ENCODE measurements at regions not wholly inside any gene's neighbourhood (a gene's known extent, or its start where the extent isn't known, plus 50 kb on each side); places are given as distances from the start of the nearest gene placed in this dataset.
A peak's percentile ranks its signal among the peaks of the same experiment; 100 is the strongest.

DNA sequence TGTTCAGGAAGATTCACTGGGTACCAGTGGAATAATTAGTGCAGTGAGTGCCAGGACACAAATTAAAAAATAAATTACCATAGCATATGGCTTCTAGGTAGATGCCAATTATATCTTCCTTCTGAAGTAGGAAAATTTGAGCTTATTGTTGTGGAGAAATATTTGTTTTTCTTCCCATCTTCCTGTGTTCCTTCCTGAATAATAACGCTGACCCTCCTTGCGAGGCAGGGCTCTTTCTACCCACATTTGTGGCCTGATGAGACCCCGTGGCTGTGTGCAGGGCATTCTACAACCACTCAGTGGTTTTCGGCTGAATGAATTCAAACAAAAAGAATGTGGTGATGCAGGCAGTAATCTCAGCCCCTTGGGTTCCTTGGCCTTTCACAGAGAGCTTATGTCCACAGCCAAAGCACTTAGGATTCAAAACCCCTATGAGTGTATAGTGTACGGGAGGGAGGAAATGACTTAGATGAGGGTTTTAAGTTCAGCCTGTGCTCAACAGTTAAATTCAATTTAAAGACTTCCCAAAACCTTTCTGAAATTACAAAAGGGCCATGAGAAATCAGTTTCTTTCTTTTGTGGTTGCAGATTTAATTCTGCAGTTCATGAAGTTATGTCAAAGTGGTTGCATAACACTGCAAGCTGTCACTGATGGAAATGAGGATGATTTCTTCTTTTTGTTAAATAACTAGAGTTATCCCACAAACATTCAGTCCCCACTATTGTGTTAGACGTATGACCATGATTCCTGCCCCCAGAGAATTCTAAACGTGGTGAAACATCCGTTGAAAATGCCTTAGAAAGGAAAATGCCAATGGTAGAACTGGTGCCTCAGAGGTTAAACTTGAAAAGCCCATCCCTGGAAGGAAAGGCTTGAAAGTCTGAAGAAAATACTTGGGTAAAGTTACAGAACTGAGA is 255.3 kb downstream of the FZD1 start:
- DNase-seq (ENCODE audit: low read depth, low spot score) = no peak

DNA sequence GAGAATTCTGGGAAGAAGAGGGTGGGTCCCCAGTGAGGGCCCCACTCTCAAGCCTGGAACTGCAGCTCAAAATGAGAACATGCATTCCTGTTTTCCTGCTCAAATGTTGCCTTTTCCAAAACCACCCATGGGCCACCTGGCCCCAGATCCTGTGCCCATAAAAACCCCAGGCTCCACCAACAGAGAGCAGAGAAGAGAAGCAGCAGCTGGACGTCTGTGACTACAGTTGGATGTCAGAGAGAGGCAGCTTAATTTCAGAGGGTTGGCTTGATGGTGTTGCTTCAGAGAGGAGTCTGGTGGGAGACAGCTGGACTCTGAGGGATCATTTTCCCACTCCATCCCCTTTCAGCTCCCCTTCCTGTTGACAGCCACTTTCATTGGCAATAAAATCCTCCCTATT is 256.4 kb downstream of the FZD1 start:
- no peak for DNase-seq (ENCODE audit: low read depth, low spot score)

DNA sequence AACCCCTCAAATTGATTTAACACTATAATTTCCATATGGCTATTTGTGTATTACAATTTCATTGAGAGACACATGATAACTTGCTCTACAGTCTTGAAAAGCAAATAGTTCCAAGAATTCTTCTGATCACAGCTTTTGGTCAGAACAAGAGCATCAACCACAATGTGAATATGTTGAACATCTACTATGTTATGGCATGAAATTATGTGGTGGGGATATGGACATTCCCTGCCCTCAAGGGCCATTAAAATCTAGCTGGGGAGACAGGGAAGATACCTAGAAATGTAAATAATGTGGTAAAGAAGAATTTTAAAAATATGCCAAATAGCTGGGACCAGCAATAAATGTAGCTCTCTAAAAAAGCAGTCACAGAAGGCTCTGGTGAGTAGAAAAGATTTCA is 262.2 kb downstream of the FZD1 start:
- DNase-seq (ENCODE audit: low read depth, low spot score) = no peak

DNA sequence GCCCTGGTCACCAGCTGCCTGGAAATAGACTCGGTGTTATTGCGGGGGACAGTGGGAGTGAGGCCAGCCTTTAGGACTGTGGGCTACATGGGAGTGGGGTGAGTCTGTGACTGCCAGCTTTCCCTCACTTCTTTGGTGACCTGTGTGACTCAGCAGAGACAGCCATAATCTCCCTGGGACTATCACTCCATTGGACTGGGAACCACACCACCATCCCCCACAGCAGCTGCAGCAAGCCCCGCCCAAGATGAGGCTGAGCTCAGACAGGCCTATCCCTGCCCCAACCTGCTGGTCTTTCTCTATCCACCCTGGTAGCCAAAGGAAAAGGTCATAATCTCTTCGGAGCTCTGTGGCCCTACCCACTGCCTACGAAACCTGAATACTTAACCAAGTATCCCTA is 263.2 kb downstream of the FZD1 start:
- DNase-seq (ENCODE audit: low read depth, low spot score) = peak; percentile 6

DNA sequence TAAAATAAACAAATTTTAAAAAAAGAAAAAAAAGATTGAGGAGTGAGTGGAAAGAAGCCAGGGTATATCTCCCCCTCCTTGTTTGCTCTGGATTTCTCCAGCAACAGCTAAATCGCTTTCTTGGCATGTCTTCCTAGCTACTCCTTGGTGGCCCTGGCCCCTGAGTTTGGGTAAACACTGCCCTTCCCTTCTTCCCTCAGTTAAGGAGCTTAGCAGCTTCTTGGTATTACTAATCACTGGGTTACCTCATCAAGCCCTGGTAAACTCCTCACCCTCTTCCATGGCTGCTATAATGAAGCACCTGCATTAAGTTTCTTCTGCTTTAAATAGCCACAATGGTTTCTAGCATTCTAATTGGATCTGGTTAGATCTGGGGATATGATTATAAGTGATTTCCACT is 269.8 kb downstream of the FZD1 start:
- no peak for DNase-seq (ENCODE audit: low read depth, low spot score)

DNA sequence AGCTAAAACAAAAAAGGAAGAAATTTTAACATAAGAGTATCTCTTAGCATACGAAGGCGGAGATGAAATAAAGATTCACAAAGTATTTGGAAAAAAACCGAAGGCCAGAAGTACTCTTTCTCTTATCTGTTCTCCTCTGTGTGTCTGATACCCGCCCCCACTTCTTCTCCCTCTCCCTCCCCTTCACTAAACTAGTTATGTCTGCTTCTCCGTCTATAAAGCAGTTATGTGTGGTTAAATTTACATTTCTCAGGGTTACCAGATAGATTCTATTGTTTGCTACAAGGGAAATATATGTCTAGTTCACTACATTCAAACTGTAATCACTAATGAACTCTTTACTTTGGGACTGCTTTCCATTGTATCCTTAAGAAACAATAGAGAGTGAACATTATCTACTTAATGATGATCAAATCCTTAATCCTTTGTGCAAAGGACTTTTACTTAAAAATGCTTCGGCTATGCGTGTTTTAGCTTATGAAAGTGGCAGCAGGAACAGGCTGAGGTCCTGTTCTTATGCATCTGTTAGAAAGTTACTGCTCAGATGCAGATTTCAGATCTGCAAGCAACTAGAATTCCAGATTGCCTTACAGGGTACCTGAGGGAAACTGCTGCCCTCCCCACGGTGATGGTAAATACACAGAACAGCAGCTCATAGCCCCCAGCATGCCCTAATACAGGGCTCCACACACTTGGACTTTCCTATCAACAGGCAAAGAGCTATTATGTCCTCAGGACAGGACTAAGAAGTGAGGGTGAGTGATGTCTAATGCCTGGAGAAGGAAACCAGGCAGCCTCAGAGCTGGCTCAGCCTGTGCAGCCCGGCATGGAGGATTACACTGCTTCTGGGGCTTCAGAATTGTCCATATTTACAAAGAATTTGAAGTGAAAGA is 273.3 kb downstream of the FZD1 start:
- DNase-seq (ENCODE audit: low read depth, low spot score) = no peak

DNA sequence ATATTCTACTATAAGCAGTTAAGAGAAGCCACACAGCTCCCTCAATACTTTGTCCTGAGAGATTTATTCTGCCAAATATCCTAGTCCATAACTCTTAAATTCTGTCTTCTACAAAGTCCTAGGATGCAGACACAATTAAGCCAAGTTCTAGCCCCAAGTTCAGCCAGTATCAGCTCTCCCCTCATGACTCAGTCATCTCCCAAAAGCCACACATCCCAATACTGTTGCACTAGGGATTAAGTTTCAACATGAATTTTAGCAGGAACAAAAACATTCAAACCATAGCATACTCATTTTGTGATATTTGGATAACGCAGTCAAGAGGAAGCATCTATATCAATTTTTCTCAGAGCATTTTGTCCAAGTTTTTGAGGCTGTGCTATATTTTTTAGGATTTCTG is 277.4 kb downstream of the FZD1 start:
- DNase-seq (ENCODE audit: low read depth, low spot score) = no peak

DNA sequence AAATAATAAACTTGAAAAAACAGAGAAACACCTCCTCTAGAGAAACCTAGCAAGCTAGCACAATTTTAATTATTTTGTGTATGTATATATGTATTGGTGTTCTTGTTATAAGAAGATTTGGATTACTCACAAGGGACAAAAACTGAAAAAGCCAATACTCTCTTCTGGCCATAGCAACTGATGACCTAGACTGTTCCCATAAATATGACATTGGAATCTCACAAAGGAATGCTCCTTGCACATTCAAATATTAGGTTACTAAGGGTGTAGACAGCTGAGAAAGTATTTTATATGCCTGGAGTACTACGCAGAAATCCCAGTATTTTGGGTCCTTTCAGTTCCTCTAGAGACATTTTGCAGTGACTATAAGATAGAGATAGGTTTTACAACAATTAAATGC is 279.4 kb downstream of the FZD1 start:
- DNase-seq (ENCODE audit: low read depth, low spot score) = no peak

DNA sequence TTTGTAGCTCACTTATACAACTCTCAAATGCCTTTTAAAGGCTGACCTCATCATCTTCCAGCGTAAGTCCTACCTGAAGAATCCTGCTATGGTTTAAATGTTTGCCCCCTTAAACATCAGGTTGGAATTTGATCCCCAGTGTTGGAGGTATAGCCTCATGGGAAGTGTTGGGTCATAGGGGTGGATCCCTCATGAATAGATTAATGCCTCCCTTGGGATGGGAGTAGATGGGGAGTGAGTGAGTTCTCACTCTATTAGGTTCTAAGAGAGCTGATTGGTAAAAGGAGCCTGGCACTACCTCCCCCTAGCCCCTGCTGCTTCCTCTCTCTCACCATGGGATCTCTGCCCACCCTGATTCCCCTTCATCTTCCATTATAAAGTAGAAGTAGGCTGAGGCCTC is 285.6 kb downstream of the FZD1 start:
- DNase-seq (ENCODE audit: low read depth, low spot score) = no peak

DNA sequence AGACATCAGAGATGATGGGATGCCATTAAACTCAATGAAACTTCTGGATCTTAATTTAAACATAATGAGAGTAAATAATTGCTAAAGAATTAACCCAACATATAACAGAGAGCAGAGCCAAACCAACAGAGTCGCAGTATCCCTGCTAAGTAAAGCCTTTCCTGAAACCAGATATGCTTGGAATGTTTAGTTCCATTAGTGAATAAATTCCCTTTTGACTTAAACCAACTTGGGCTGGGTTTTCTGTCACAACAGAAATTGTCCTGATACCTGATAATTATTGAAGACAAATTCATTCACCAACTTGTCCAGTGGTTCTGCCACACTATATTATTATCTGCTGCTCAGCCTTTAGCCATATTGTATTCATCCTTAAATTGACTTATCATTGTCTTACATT is 286.7 kb downstream of the FZD1 start:
- DNase-seq (ENCODE audit: low read depth, low spot score) = no peak

DNA sequence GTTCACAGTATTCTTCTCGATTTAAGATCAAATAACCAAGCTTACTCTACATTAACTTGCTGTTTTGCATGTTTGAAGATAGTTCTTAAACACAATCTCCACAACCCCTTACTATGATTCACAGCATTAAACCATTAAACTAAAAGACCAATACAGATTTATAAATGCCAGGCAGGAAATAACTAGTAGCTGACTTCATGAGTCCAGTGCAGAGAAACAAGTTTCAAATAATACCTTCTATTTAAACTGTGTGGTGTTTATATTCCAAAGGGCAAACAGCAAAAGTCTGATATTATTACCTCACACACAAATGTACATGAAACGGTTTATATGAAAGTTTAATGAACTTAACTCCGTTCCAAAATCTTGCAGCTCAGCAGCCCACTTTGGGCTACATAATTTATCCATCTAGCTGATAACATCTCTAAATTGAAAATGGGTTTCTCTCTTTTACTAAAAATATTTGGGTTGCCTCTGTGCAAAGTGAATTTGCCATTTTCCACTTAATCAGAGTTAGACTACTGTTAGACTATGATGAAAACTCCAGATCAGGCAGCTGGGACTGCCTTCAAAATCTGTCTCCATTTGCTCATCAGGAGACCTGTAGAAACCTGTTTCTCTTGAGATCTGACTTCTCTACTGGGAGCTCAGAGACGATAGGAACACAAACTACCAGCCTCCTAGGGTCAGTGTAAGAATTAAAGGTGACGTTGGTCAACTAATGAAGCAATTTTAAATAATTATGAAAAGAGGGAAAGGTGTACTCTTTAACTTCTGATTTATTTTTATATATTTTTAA is 287.3 kb downstream of the FZD1 start:
- DNase-seq (ENCODE audit: low read depth, low spot score) = no peak

DNA sequence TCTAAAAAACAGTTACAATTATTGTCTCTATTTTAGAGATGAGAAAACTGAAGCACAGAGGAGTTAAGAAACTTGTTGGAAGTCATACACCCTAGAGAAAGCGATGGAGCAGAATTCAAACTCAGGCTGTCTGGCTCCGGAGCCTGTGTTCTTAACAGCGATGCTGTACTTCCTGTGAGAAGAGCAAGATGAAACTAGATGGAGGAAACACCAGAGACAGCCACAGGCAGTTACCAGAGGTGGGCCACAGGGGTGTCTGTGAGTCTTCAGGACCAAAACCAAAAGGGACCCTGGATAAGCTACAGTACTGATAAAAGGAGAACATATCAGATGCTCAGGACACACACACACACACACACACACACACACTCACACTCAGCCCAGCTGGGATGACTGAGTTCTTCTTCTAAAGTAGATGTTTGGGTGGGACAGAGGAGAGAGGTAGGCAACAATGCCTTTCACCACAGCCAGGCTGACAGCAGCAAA is 289.2 kb downstream of the FZD1 start:
- DNase-seq (ENCODE audit: low read depth, low spot score) = no peak

DNA sequence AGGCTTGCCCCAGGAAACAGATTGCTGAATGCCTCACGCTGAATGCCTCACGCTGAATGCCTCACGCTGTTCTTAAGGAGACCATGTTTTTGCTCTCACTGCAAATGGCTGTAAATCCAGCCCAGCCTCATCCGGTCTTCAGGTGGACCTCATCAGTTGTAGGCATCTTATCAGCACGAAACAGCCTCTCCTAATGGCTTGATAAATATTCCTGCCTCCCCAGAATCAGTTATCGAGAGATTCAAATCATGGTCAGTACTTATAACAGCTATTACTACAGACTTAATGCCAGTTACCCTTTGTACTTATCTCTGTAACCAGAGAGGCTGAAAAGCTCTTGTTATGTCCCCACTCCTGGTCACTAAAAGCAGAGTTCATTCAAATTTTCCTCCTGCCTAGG is 290.6 kb downstream of the FZD1 start:
- DNase-seq (ENCODE audit: low read depth, low spot score) = peak; percentile 34

DNA sequence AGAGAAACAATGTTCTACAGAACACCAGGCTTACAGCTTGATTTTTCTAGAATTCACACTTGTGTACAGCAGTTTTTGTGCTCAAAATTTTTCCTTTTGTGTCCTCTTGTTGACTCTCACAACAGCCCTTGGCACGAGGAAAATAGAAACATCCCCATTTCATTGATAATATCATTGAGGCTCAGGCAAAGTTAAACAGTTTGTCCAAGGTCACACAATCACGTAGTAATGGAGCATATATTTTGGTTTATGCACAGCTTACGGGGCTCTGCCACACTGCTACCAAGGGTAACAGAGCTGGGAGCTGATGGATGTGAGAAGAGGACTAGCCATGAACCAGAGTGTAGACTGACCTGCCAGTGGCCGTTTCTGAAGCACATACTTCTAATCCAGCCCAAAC is 292.0 kb downstream of the FZD1 start:
- no peak for DNase-seq (ENCODE audit: low read depth, low spot score)

DNA sequence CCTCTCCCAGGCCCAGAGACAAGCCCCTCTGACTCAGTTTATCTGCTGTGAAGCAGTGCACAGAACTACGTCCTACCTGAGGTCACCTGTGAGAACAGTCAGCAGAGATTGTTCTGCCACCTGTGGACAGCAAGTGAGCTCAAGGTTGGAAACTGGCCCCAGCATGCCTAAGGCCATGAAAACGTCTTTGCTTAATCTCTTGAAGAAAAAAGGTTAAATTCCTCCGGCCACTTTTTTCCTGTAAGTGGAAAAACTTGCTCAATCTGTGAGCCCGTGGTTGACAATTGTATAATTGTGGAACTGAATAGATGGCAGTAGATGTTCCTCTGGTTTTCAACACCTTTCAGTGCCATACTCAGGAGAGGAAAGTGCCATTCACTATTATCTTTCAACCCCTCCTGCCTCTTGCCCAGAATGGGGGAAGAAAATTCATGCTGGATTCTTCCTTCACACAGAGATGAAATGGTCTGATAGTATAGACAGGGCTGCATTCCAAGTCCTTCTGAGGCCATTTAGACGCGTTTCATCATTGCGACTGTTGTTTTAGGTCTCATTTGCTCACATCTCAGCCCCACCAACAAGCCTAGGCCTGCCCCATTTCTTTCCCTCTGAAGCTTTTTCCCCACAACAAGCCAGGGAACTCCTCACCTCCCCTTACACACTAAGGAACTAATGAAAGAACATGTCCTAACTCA is 292.9 kb downstream of the FZD1 start:
- DNase-seq (ENCODE audit: low read depth, low spot score) = peak; percentile 40

DNA sequence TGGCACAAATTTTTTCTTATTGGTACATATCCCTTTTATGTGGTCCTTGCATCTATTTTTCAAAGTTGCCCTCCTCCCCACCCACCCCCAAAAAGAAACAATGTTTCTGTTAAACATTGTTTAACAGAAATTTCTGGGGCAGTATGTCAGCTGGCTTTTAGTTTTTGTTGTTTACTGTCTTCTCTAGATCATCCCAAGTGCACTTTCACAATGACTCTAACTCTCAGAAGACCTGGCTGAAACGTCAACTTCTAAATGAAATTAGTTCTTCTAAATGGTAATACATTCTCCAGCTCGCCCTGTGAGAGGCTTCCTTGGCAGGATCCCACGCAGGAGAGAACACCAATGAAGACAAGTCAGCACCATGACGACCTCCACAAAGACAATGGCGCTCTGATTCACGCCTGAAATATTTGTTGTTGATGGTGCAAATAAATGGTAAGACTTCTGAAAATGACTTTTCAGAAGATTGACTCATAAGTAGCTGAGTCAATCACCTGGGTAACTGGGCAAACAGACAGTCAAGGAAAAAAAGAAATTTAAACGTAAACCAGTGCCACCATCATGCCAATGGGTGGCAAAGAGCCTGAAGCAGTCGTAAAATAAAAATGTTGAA is 293.7 kb downstream of the FZD1 start:
- DNase-seq (ENCODE audit: low read depth, low spot score) = no peak

DNA sequence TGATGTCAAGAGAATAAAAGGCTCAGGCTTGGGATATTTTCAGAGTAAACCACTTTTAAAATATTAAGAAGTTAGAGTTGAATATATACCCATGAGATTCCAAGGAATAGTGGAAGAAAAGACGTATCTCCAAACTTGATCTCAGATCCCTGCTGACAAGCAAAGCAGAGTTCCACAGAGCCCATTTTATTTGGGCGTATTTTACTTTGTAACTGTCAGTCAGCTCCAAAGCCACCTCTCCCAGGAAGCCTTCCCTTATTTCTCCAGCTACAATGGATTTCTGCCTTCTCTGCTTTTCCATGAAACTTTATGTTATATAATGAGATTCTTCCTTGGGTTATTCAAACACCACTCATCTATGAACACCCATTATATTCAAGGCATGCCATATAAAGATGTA is 295.7 kb downstream of the FZD1 start:
- no peak for DNase-seq (ENCODE audit: low read depth, low spot score)

DNA sequence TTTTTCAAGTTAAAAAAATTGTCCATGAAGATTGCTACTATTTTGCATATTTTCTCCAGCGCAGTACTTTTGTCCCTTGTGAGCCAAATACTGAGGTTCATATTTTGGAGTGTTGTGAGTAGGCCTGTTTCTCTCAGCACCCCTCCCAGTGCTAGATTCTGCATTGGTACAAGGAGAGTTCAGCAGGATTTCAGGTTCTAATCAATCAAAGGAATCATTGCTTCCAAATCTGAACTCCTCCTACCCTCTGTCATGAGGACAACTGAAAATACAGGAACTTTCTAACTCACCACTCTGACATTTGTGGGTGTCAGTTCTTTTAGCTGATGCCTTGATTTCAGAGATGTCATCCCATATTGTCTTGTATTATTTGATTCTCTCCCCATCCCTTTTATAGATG is 299.9 kb downstream of the FZD1 start:
- DNase-seq (ENCODE audit: low read depth, low spot score) = no peak

DNA sequence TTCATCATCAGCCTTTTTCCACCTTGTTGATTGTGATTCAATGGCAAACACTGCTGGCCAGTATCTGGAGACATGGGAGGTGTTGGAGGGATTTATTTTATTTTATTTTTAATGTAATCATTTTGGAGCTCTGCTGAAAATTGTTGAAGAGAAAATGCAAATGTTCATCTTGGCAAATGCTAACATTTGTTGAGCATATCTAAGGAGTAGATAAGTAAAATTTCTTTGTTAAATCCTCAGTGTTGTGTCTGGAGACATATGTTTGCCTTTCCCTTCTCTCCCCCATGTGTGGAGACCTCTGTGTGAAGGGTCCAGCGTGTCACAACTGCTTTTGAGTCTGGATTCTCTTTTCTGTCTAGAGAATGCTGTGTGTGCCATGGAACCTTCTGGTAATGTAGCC is 300.3 kb downstream of the FZD1 start:
- no peak for DNase-seq (ENCODE audit: low read depth, low spot score)

DNA sequence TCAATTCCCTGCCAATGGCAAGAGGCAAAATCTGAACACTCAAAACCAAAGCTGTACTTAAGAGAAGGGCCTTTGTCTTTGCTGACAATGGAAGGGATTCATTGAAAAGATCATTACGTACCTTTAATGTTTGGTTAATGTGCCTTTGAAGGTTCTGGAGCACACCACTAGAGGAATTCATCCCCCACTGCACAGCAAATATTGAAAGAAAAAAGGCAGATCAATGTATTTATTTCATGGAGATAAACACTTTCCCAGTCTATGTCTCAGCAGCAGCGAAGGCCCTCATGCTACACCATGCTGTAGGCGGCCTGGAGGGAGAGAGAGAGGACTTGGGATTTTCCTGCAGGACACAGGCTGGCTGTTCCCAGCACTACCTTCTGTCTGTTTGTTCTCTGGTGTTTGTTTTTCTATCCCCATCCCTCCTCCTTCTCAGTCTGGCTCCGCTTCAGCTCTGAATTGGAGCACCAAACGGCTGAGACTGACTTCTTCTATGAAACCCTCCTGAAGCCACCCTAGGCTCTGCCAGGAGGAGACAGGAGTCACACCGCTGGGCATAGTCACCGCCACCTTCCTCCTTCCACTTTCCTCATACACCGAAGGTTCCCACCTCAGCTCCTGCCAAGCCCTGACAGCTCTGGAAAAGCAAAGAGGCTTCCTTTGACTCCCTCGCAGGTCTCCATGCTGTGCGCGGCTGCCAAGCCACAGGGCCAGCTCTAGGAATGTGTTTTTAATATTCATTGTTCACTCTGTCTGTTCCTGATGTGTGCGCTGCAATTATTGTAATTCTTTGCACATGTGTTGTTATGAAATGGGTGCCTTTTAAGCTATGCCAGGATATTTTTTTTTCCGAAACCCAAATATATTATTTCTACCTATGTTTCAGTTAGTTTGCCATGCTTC is 301.5 kb downstream of the FZD1 start:
- DNase-seq (ENCODE audit: low read depth, low spot score) = peak; percentile 28

Data from ELF-1 (cell line).